ENCODE measurements at regions not wholly inside any gene's neighbourhood (a gene's known extent, or its start where the extent isn't known, plus 50 kb on each side); places are given as distances from the start of the nearest gene placed in this dataset.
"Not testable (repeated sequence)": the region's sequence is repeated elsewhere in the genome, so short reads cannot be mapped to it uniquely, and the experiment has no call there.

DNA sequence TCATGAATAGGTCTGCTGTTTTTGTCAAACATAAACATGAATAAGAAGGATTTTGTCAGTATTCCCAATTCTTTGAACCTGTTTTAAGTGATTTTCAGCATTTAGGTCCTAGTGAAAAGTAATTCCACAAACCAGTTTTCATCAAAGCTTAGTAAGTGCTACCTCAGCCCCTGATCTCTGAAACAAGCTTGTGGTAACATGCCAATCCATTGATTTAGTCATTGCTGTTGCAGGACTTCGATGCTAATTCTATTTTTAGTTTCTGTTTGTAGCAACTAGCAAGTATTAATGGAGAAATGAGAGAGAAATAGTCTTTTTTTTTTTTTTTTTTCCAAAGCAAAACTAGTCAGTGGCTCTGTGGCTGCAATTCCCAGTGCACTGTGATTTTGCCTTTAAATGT, 91.4 kb downstream of the JRKL start:
- H3K4me1 ChIP-seq (ENCODE audit: control insufficient read depth, insufficient read depth, low read length) = no peaks in the 10 kb centered on the region
- H3K4me2 ChIP-seq (ENCODE audit: low read length) = no peak overlapping the region
- H3K36me3 ChIP-seq (ENCODE audit: insufficient read depth, low read length) = no peaks in the 10 kb centered on the region
- no peak overlapping the region for H3K4me3 ChIP-seq (ENCODE audit: low read length)
- no peaks in the 10 kb centered on the region for H3K9me3 ChIP-seq (replicated peaks; ENCODE audit: low read length)
- H3K9ac ChIP-seq (ENCODE audit: low read depth, low read length) = no peak overlapping the region
- H3K27me3 ChIP-seq (ENCODE audit: control insufficient read depth, insufficient read depth, low read length) = no peaks in the 10 kb centered on the region

- no peak overlapping the region for H3K9ac ChIP-seq (ENCODE audit: low read depth, low read length)
- H3K4me3 ChIP-seq (ENCODE audit: low read length) = no peak overlapping the region
- no peaks in the 10 kb centered on the region for H3K4me1 ChIP-seq (ENCODE audit: control insufficient read depth, insufficient read depth, low read length)
- no peaks in the 10 kb centered on the region for H3K36me3 ChIP-seq (ENCODE audit: insufficient read depth, low read length)
- no peak overlapping the region for H3K4me2 ChIP-seq (ENCODE audit: low read length)
- no peaks in the 10 kb centered on the region for H3K9me3 ChIP-seq (replicated peaks; ENCODE audit: low read length)
- H3K27me3 ChIP-seq (ENCODE audit: control insufficient read depth, insufficient read depth, low read length) = no peaks in the 10 kb centered on the region
Measured at GRCh38 chr11:96481771-96482170, 92.0 kb downstream of the JRKL start.

GRCh38 chr11:96482193-96482592, 92.4 kb downstream of the JRKL start:
- Histone ChIP-seq H3K4me3 (ENCODE audit: low read length) (no peak overlapping the region), H3K27me3 (ENCODE audit: control insufficient read depth, insufficient read depth, low read length) (no peaks in the 10 kb centered on the region), H3K4me2 (ENCODE audit: low read length) (no peak overlapping the region), H3K36me3 (ENCODE audit: insufficient read depth, low read length) (no peaks in the 10 kb centered on the region), H3K4me1 (ENCODE audit: control insufficient read depth, insufficient read depth, low read length) (no peaks in the 10 kb centered on the region), H3K9ac (ENCODE audit: low read depth, low read length) (no peak overlapping the region), H3K9me3 (replicated peaks; ENCODE audit: low read length) (no peaks in the 10 kb centered on the region)

- H3K4me3 ChIP-seq (ENCODE audit: low read length) = no peak overlapping the region
- H3K9me3 ChIP-seq (replicated peaks; ENCODE audit: low read length) = no peaks in the 10 kb centered on the region
- no peaks in the 10 kb centered on the region for H3K27me3 ChIP-seq (ENCODE audit: control insufficient read depth, insufficient read depth, low read length)
- H3K4me2 ChIP-seq (ENCODE audit: low read length) = no peak overlapping the region
- no peak overlapping the region for H3K9ac ChIP-seq (ENCODE audit: low read depth, low read length)
- H3K4me1 ChIP-seq (ENCODE audit: control insufficient read depth, insufficient read depth, low read length) = no peaks in the 10 kb centered on the region
- no peaks in the 10 kb centered on the region for H3K36me3 ChIP-seq (ENCODE audit: insufficient read depth, low read length)
Measured at GRCh38 chr11:96483374-96483955, 93.7 kb downstream of the JRKL start.

DNA sequence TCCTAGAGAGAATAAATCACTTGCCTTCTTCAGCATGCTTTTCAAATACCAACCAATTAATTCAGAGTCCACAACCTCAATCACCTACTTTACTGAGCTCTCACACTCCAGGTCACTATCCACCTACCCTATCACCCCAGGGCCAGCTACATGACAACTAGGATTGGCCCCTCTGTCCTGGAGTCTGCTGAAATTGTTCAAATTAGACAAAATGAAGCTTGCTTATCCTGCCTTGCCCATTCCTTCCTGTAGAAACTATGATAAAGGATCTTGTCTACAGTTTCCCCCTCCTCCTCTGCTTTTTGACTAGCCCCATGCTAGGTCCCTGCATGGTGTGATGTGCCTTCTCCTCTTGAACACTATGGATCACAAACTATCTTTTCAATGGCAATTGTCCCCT, 94.5 kb downstream of the JRKL start:
- Histone ChIP-seq H3K27me3 (ENCODE audit: control insufficient read depth, insufficient read depth, low read length) (no peaks in the 10 kb centered on the region), H3K36me3 (ENCODE audit: insufficient read depth, low read length) (no peaks in the 10 kb centered on the region), H3K4me3 (ENCODE audit: low read length) (no peak overlapping the region), H3K4me1 (ENCODE audit: control insufficient read depth, insufficient read depth, low read length) (no peaks in the 10 kb centered on the region), H3K4me2 (ENCODE audit: low read length) (no peak overlapping the region), H3K9ac (ENCODE audit: low read depth, low read length) (no peak overlapping the region), H3K9me3 (replicated peaks; ENCODE audit: low read length) (no peaks in the 10 kb centered on the region)

GRCh38 chr11:96486890-96487611, 97.2 kb downstream of the JRKL start:
- Histone ChIP-seq H3K27me3 (ENCODE audit: control insufficient read depth, insufficient read depth, low read length) (no peaks in the 10 kb centered on the region), H3K4me3 (ENCODE audit: low read length) (peak overlapping the region; percentile 39), H3K9ac (ENCODE audit: low read depth, low read length) (no peak overlapping the region), H3K4me1 (ENCODE audit: control insufficient read depth, insufficient read depth, low read length) (no peaks in the 10 kb centered on the region), H3K4me2 (ENCODE audit: low read length) (peak overlapping the region; percentile 54), H3K36me3 (ENCODE audit: insufficient read depth, low read length) (no peaks in the 10 kb centered on the region), H3K9me3 (replicated peaks; ENCODE audit: low read length) (no peaks in the 10 kb centered on the region)

DNA sequence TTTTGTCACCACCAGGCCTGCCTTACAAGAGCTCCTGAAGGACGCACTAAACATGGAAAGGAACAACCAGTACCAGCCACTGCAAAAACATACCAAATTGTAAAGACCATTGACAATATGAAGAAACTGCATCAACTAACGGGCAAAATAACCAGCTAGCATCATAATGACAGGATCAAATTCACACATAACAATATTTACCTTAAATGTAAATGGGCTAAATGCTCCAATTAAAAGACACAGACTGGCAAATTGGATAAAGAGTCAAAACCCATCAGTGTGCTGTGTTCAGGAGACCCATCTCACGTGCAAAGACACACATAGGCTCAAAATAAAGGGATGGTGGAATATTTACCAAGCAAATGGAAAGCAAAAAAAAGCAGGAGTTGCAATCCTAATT, 99.1 kb downstream of the JRKL start:
- H3K9ac ChIP-seq (ENCODE audit: low read depth, low read length); H3K27me3 ChIP-seq (ENCODE audit: control insufficient read depth, insufficient read depth, low read length); H3K36me3 ChIP-seq (ENCODE audit: insufficient read depth, low read length); H3K4me3 ChIP-seq (ENCODE audit: low read length); H3K9me3 ChIP-seq (replicated peaks; ENCODE audit: low read length); H3K4me2 ChIP-seq (ENCODE audit: low read length); H3K4me1 ChIP-seq (ENCODE audit: control insufficient read depth, insufficient read depth, low read length): not testable (repeated sequence)

DNA sequence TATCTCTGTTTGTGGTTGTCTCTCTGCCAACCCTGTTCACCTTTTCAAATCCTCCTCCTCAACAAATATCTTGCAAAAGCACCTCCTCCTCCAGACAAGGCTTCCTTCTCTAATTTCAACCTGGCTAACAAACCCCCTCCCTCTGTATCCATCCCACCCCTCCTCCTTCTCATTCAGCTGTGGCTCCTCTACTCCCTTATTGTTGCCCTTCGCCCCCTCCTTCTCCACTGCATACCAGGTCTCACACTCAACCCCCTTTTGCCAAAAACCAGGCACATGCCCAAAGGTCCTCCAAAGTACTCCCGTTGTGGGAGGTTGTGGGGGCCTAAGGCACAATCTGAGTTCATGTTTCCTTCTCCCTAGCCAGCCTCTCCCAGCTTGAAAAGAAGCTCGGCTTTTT, 110.6 kb downstream of the JRKL start:
- Histone ChIP-seq H3K9ac (ENCODE audit: low read depth, low read length) (no peak overlapping the region), H3K9me3 (replicated peaks; ENCODE audit: low read length) (no peaks in the 10 kb centered on the region), H3K27me3 (ENCODE audit: control insufficient read depth, insufficient read depth, low read length) (no peaks in the 10 kb centered on the region), H3K4me2 (ENCODE audit: low read length) (no peak overlapping the region), H3K4me1 (ENCODE audit: control insufficient read depth, insufficient read depth, low read length) (no peaks in the 10 kb centered on the region), H3K4me3 (ENCODE audit: low read length) (no peak overlapping the region), H3K36me3 (ENCODE audit: insufficient read depth, low read length) (no peaks in the 10 kb centered on the region)

DNA sequence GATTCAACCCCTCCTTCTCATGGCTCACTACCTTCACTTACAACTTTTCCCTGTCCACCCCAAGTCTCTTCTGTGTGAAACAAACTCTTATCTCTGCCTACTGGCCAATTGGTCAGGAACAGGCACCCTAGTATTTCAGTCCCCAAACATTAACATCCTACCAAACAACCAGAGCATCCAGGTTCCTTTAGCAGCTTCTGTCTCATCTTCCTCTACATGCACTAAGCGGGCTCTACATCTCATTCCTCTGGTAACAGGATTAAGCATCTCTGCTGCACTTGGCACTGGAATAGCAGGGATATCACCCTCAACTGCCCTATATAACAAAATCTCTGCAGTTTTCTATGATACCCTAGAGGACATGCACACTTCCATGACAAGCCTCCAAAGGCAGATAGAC, 116.2 kb downstream of the JRKL start:
- Histone ChIP-seq H3K9ac (ENCODE audit: low read depth, low read length) (no peak overlapping the region), H3K4me2 (ENCODE audit: low read length) (no peak overlapping the region), H3K9me3 (replicated peaks; ENCODE audit: low read length) (no peaks in the 10 kb centered on the region), H3K36me3 (ENCODE audit: insufficient read depth, low read length) (no peaks in the 10 kb centered on the region), H3K4me3 (ENCODE audit: low read length) (no peak overlapping the region), H3K4me1 (ENCODE audit: control insufficient read depth, insufficient read depth, low read length) (no peaks in the 10 kb centered on the region), H3K27me3 (ENCODE audit: control insufficient read depth, insufficient read depth, low read length) (no peaks in the 10 kb centered on the region)

GRCh38 chr11:96506953-96507354, 117.1 kb downstream of the JRKL start:
- Histone ChIP-seq H3K27me3 (ENCODE audit: control insufficient read depth, insufficient read depth, low read length) (peaks cover 4% of the 10 kb centered on the region), H3K4me3 (ENCODE audit: low read length) (no peak overlapping the region), H3K36me3 (ENCODE audit: insufficient read depth, low read length) (no peaks in the 10 kb centered on the region), H3K4me2 (ENCODE audit: low read length) (no peak overlapping the region), H3K9ac (ENCODE audit: low read depth, low read length) (no peak overlapping the region), H3K9me3 (replicated peaks; ENCODE audit: low read length) (no peaks in the 10 kb centered on the region), H3K4me1 (ENCODE audit: control insufficient read depth, insufficient read depth, low read length) (no peaks in the 10 kb centered on the region)

GRCh38 chr11:96508861-96509260, 119.0 kb downstream of the JRKL start:
- Histone ChIP-seq H3K4me3 (ENCODE audit: low read length) (no peak overlapping the region), H3K27me3 (ENCODE audit: control insufficient read depth, insufficient read depth, low read length) (peaks cover 8% of the 10 kb centered on the region), H3K36me3 (ENCODE audit: insufficient read depth, low read length) (no peaks in the 10 kb centered on the region), H3K9me3 (replicated peaks; ENCODE audit: low read length) (no peaks in the 10 kb centered on the region), H3K4me2 (ENCODE audit: low read length) (no peak overlapping the region), H3K9ac (ENCODE audit: low read depth, low read length) (no peak overlapping the region), H3K4me1 (ENCODE audit: control insufficient read depth, insufficient read depth, low read length) (no peaks in the 10 kb centered on the region)

- H3K36me3 ChIP-seq (ENCODE audit: insufficient read depth, low read length) = no peaks in the 10 kb centered on the region
- no peak overlapping the region for H3K4me3 ChIP-seq (ENCODE audit: low read length)
- H3K4me2 ChIP-seq (ENCODE audit: low read length) = no peak overlapping the region
- no peak overlapping the region for H3K9ac ChIP-seq (ENCODE audit: low read depth, low read length)
- no peaks in the 10 kb centered on the region for H3K9me3 ChIP-seq (replicated peaks; ENCODE audit: low read length)
- H3K4me1 ChIP-seq (ENCODE audit: control insufficient read depth, insufficient read depth, low read length) = no peaks in the 10 kb centered on the region
- H3K27me3 ChIP-seq (ENCODE audit: control insufficient read depth, insufficient read depth, low read length) = peaks cover 4% of the 10 kb centered on the region
Measured at GRCh38 chr11:96520939-96521338, 131.1 kb downstream of the JRKL start.

Measured in skeletal muscle satellite cell (primary cell).